ENCODE measurements at regions not wholly inside any gene's neighbourhood (a gene's known extent, or its start where the extent isn't known, plus 50 kb on each side); places are given as distances from the start of the nearest gene placed in this dataset.

DNA sequence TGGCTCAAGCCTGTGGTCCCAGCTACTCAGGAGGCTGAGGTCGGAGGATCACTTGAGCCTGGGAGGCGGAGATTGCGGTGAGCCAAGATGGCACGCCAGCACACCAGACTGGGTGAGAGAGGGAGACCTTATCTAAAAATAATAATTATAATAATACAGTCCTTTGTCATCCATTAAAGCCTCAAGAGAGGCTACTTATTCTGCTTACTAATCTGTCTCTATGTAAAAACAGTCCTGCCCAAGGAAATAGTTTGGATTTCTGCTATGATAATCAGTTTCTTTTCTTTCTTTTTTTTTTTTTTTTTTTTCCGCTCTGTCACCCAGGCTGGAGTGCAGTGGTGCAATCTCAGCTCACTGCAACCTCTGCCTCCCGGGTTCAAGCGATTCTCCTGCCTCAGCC is 228.3 kb downstream of the C1D start:
- TF ChIP-seq ZFP30 (CRISPR knock-in tag; IDR thresholded peaks at IDR 0.05) = no peak
- TF ChIP-seq GLIS3 (CRISPR knock-in tag; IDR thresholded peaks at IDR 0.05) = no peak
- TF ChIP-seq ESRRG (CRISPR knock-in tag; IDR thresholded peaks at IDR 0.05) = no peak
- TF ChIP-seq, protein P1, sequence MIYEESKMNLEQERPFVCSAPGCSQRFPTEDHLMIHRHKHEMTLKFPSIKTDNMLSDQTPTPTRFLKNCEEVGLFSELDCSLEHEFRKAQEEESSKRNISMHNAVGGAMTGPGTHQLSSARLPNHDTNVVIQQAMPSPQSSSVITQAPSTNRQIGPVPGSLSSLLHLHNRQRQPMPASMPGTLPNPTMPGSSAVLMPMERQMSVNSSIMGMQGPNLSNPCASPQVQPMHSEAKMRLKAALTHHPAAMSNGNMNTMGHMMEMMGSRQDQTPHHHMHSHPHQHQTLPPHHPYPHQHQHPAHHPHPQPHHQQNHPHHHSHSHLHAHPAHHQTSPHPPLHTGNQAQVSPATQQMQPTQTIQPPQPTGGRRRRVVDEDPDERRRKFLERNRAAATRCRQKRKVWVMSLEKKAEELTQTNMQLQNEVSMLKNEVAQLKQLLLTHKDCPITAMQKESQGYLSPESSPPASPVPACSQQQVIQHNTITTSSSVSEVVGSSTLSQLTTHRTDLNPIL (CRISPR knock-in tag; IDR thresholded peaks at IDR 0.05; ENCODE audit: low read depth) = no peak
- TF ChIP-seq, protein P2, sequence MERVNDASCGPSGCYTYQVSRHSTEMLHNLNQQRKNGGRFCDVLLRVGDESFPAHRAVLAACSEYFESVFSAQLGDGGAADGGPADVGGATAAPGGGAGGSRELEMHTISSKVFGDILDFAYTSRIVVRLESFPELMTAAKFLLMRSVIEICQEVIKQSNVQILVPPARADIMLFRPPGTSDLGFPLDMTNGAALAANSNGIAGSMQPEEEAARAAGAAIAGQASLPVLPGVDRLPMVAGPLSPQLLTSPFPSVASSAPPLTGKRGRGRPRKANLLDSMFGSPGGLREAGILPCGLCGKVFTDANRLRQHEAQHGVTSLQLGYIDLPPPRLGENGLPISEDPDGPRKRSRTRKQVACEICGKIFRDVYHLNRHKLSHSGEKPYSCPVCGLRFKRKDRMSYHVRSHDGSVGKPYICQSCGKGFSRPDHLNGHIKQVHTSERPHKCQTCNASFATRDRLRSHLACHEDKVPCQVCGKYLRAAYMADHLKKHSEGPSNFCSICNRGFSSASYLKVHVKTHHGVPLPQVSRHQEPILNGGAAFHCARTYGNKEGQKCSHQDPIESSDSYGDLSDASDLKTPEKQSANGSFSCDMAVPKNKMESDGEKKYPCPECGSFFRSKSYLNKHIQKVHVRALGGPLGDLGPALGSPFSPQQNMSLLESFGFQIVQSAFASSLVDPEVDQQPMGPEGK (CRISPR knock-in tag; IDR thresholded peaks at IDR 0.05; ENCODE audit: borderline replicate concordance) = no peak
- no peak for TF ChIP-seq ISL1 (CRISPR knock-in tag; IDR thresholded peaks at IDR 0.05)
